ENCODE measurements at regions not wholly inside any gene's neighbourhood (a gene's known extent, or its start where the extent isn't known, plus 50 kb on each side); places are given as distances from the start of the nearest gene placed in this dataset.
"Not testable (repeated sequence)": the region's sequence is repeated elsewhere in the genome, so short reads cannot be mapped to it uniquely, and the experiment has no call there.

DNA sequence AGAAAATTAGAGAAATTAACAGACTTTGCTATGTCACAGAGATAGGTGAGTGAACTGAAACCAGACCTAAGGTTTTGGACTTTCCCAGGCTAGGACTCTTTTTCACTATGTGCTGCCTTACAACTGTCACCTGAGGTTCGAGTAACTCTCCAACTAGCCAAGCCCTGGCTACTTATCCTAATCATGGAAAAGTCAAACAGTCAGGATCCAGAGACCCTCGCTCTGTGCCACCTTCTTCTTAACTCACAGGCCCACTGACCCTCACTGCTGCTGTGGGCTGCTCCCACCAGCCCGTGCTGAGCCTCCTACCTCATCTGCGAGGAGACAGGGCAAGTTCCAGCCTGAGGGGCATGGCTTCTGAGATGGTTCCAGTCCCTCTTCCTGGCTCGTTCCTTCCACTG, 211.4 kb upstream of the KLF14 start:
- no peak for DNase-seq (ENCODE audit: low read depth, low spot score)

DNA sequence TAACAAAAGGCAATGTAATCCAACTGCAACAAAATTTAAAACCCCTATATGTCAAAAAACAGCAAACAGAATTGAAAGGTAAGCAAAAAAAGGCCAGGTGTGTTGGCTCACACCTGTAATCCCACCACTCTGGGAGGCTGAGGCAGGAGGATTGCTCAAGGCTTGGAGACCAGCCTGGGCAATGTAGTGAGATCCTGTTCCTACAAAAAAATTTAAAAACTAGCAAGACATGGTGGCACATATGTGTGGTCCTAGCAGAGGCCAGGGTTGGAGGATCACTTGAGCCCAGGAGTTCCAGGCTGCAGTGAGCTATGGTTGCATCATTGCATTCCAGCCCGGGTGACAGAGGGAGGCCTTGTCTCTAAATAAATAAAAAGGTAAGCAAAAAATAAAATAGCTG, 212.1 kb upstream of the KLF14 start:
- no peak for DNase-seq (ENCODE audit: low read depth, low spot score)

DNA sequence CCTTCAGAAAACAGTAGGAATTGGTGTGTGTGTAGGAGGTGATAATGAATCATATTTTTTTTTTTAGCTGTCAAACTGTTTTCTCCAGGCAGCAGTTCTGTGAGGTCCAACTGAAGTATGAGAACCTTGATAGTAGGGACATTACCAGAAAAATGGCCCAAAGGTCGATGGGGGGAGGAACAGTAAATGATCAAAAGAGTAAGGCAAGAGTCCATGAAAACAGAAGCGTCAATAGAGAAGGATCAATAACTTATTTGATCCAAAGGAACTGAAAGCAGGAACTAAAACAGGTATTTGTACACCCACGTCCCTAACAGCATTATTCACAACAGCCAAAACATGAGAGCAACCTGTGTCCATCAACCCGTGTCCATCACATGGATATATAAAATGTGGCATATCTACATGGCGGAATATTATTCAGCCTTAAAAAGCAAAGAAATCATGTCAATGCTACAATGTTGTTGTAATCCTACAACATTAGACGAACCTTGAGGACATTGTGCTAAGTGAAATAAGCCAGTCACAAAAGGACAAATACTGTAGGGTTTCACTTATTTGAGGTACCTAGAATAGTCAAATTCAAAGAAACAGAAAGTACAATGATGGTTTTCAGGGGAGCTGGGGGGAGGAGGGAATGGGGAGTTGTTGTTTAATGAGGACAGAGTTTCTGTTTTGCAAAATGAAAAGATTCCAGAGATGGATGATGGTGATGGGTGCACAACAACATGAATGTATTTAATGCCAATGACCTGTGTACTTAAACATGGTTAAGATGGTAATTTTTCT, 214.0 kb upstream of the KLF14 start:
- DNase-seq (ENCODE audit: low read depth, low spot score), result no peak

DNA sequence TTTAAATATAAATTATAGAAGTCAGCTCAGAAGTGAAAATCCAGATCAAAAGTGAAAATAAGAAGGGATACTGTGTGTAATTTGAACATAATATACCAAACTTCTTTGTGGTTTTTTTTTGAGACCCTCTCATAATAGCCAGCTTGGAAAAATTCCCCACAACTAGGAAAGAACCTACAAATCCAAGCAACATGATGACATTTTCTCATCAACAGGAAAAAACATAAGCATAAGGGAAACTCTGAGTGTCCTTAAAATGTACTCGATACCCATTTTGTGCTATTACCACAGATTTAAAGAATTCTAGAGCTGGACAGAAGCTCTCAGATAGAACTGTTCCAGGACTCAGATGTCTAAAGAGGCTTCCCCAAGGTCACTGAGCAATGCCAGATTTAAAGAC, 214.8 kb upstream of the KLF14 start:
- no peak for DNase-seq (ENCODE audit: low read depth, low spot score)

DNA sequence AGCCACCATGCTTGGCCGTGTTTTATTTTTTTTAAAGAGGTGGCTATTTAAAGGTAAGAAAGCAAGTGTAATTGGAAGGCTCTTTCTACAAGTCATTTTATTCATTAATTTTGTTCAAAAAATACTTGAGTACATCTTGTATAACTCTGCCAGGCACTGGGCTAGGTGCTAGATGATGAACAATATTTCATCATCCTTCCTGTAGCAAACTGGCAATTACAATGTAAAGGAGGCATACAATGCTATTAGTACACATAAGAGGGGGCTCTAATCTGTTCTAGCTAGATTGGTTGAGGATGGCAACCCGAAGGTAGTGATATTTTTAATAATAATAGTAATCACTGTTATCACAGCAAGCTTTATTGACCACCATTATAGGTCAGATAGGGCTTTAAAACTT, 215.5 kb upstream of the KLF14 start:
- DNase-seq (ENCODE audit: low read depth, low spot score), result no peak

DNA sequence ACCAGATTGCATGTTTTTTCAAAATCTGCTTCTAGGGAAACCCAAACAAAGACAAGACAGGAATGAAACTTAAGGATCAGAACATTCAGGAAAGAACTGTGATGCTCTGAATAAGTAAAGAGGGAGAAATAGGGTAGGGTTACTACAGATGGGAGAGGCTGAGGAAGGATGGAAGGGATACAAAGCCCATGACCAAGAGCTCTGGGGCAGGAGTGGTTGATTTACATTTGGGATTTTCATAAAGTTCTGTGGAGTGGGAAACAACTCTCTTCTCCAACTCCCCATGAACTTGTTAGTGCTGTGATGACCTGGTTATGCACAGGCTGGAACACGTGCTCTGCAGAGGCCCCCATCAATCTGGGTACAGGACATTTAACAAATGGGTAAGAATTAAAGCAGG, 216.0 kb upstream of the KLF14 start:
- DNase-seq (ENCODE audit: low read depth, low spot score), result no peak

DNA sequence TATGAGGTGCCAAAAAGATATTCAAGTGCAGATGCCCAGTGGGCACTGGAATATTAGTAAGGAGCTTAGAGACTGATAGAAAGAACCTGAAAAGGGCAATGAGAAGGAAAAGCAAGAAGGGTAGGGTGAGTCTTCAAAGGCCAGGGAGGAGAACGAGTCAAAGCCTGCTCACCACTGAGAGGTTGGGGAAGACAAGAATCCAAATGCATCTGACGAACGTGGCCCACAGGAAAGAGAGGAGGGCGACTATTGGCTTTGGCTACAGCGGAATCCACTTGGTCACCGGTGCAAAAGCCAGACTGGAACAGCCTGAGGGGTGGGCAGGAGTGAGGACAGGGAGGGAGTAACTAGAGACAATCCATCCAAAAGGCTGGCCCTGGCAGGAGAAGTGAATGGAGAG, 216.7 kb upstream of the KLF14 start:
- no peak for DNase-seq (ENCODE audit: low read depth, low spot score)

DNA sequence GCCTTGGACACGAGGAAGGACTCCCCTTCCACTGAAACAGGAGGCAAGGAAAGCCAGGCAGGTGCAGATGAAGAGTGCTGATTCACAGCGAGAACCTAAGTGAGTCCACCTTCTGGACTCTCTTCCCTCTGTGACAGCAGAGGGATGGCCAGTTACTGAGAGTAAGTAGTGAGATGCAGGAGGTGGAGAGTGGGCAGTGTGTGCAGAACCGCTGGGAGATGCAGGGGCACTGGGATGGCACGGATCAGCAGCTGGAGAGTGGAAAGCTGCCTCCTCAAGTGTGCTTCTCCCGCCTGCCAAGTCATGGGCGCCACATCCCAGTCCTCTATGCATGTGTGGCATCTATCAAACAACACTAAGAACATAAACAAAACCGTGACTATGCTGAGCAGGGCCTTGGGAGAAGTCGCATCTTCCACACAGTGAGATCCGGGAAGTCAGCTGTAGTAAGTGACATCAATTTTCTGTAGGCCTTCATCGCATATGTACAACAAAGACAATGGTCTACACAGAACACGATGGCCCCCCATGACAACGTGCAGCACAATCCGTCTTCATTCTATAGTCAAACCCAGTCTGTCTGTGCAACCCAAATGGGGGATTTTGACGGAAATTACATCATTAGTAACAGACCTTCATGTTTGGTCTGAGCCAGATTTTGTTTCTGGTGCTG, 217.4 kb upstream of the KLF14 start:
- DNase-seq (ENCODE audit: low read depth, low spot score), result no peak

DNA sequence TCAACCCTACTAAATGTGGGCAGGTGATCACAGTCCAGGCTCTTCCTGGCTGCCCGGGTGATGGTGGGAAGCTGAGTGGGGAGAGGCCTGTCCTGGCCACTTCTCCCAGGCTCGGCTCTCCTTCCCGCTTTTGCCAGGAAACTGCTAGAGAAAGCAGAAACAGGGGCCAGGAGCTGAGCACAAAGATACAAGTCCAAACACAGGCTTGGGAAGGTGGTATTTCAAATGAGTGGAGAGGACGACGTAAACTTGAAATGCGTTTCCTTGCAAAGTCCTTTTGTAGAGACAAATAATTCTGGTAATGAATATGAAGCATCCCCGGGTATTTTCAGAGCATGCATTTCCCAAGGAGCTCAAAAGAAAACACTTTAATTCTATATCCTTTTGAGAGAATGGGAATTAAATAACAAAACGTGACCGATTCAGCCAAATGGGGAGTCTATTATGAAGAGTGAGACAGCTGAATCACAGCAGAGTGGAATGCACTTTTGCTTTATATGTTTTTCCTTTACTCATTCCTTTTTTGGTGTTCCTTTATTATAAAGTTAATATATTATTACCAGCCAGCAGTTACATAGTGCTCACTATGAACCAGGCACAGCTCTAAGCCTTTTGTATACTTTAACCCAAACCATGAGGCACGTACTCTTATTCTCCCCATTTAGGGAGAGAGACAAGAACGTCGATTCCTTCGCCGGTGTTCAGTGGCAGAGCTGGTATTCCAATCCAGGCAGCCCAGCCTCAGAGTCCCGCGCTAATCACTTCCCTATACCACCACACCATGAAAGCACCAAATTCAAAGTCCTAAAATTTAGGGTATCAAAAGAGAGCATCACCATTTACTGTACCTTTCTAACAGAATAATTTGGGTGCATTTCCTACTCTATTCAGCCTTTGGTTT, 218.2 kb upstream of the KLF14 start:
- no peak for DNase-seq (ENCODE audit: low read depth, low spot score)

DNA sequence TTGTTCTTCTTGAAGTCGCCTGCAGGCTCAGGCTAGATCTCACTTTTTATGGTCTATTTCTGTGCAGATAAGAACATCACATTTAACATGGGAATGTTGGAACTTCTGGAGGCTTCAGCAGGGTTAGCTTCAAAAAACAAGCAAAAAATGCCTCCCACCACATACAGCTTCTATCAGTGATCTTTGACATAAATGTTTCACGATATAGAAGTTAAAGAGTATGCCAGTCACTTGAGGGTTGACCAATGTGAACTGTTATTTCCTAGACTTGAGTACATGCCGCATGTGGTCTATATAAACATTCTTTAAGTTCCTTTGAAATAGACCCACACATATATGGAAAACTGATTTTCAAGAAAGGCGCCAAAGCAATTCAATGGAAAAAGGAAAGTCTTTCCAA, 219.2 kb upstream of the KLF14 start:
- no peak for DNase-seq (ENCODE audit: low read depth, low spot score)

DNA sequence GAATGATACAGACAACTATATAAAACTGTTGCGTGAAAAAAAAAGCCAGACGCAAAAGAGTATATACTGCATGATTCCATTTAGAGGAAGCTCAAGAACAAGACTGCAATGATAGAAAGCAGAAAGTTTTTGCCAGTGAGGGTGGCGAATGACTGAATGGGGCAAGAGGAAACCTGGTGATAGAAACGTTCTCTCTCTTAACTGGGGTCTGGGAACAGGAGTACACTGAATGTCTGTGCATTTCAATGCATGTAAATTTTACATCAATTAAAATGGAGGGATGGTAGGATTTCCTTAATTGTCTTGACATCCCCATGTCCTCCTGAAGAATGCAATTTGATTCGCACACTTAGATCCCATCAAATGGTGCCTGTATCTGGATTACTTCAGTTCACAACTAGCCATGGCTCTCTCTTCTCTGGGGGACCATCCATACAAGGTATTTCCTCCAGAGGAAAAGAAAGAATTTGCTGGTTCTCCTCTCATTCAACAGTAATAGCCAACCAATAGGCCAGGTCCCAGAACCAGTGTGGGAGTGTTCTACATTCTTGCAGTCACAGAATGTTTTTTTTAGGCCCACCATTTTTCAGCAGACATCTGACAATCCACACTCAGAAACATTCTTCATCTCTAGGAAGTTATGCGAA, 221.0 kb upstream of the KLF14 start:
- DNase-seq (ENCODE audit: low read depth, low spot score), result no peak

DNA sequence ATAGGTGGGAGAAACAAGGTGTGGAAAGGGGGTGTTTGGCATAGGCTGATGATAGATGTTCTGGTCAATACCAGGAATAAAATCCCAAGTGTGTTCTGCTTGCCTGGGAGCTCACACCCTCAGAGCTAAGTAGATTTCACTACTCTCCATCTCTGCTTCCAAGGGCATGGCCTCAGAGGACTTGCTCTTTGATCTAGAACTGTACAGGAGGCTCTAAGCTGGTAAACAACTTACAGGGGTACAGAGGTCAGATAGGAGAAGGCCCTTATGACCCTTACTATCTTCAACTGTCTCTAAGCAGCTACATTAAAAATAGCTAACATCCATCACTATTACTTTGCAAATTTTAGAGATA, 221.5 kb upstream of the KLF14 start:
- DNase-seq (ENCODE audit: low read depth, low spot score), result no peak

DNA sequence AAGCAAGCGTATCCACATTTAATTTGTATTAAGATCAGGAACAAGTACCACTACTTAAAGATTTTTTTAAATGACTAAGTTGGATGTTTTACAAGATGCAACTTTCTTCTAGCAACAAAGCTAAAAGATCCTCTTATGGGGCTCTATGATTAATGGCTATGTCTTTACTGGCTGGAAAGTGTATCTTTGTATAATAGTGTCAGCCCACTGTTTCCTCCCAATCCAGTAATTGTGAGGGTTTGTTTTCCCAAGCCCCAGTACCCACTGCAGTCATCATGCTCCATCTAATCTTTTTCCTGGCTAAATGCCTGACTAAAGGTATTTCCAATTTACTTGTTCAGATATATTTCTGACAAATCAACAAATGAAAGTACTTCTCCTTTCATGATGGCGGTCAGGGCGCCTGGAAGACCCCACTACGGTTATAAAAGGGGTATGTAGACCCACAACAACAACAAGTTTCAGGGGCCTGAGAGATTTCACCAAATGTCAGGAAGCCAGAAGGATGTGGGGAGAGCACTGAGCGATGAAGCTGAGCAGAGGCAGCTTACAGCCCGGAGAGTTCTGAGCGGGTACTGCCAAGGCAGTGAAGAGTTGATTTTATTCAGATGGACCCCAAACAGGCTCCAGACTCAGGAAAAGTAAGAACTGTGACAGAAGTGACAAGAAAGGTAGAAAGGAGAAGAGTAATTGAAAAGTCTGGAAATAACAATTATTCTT, 222.6 kb upstream of the KLF14 start:
- no peak for DNase-seq (ENCODE audit: low read depth, low spot score)

DNA sequence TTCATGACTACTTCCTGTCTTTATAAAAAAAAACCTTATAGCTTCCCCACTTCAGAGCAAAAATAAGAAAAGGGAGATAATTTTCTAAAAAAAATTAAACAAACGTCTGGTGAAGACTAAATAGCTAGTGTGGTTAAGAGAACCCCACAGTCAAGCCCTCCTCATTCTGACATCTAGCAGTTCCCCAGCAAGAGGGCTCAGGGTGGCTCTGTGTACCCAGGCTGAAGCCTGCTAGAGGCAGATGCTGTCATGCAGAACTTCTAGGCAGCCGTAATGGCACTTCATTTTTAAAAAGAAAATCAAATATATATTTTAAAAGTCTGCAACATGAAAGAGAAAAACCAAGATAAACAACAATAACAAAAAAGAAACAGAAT, 223.1 kb upstream of the KLF14 start:
- DNase-seq (ENCODE audit: low read depth, low spot score), result no peak

DNA sequence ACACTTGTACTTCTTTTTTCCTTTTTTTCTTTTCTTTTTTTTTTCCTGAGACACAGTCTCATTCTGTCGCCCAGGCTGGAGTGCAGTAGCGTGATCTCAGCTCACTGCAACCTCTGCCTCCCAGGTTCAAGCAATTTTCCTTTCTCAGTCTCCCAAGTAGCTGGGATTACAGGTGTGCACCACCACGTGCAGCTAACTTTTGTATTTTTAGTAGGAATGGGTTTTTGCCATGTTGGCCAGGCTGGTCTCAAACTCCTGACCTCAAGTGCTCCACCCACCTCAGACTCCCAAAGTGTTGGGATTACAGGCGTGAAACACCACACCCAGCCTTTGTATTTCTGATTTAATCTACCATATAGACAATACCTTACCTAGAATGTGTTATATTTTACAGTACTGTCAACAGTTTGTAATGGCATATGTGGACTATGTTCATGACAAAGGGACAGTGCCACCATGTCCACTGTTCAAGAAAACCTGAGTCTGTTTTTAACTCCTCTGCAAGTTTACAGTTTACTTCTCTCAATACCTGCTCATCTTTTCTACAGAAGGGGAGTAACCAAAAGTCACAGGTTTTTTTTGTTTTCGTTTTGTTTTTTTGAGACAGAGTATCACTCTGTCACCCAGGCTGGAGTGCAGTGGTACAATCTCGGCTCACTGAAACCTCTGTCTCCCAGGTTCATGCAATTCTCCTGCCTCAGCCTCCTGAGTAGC, 223.9 kb upstream of the KLF14 start:
- not testable (repeated sequence) for DNase-seq (ENCODE audit: low read depth, low spot score)

DNA sequence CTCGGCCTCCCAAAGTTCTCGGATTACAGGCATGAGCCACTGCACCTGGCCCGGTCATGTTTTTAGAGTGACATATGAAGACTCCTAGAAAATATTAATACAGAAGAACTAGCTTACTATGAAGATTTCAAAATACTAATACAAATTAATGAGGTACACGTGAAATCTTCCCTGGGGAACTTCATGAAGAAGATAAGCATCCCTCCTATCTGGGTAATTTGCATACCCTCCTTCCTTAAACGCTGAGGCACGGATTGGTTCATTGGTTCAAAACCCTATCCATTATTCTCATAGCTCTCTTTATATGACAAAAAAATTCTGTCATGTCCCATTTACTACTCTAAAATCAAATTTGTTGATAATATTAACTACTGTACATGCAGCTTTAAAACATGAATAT, 224.8 kb upstream of the KLF14 start:
- no peak for DNase-seq (ENCODE audit: low read depth, low spot score)

DNA sequence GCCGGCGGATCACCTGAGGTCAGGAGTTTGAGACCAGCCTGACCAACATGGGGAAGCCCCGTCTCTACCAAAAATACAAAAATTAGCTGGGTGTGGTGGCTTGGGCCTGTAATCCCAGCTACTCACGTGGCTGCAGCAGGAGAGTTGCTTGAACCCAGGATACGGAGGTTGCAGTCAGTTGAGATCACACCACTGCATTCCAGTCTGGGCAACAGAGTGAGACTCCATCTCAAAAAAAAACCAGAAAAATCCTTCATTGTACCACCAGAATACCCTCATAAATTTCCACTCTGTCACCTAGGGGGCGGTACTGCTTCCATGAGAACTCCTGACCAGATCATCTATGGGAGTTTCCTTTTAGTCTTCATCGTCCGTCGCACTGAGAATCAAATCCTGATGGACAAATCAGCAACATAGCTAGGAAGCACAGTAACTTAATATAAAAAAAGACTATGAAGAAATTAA, 225.8 kb upstream of the KLF14 start:
- DNase-seq (ENCODE audit: low read depth, low spot score), result no peak

DNA sequence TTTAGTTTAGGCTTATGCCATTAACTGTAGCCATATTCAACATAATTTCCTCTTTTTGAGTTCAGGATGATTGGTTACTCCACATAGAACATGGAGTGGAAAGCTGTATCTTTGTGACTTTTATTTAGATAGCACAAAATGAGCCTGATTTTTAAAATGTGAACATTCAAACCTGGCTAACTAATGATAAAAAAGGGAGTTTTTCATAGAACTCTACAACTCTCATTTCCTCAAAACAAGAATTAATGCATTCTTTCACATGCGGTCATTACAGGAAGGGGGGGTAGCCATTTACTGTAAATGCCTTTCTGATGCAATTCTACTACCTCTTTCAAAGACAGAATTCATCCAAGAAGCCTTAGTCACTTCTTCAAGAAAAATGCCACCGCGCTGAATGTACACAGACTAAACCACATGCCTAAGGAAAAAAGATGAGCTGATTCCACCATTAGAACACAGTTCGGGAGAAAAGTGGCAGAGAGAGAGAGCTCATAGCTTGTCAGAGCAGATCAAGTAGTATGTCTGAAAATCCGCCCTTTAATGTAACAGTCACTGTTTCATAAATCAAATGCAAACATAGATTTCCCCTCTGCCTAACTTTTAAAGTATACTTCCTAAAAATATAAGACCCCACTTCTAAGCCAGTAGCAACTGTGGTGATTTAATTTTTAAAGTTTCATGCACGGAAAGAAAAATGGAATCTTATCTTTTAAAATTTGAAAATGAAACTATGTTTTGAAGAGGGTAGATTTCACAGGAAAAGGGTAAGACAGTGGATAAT, 226.4 kb upstream of the KLF14 start:
- DNase-seq (ENCODE audit: low read depth, low spot score), result peak; percentile 40

DNA sequence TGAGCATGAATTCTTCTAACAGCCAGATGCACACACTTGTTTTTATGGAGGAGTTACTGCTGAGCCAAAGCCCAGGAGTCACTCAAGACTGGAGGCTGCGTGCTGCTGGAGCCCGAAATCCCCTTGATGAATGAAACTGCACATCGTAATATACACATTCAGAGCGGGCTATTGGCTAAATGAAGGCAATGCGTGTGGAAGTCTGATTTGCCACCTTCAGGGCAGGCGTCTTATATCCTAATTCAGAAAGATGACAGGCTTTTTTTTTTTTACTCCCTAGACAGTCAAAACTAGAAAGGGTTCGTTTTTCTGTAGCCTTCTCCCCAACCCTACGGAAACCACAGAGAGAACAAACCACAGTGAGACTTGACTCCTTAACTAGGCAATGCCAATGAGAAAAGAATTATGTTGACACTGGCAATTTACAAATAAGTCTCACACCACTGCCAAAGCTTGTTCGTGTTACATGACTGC, 227.2 kb upstream of the KLF14 start:
- DNase-seq (ENCODE audit: low read depth, low spot score), result no peak

DNA sequence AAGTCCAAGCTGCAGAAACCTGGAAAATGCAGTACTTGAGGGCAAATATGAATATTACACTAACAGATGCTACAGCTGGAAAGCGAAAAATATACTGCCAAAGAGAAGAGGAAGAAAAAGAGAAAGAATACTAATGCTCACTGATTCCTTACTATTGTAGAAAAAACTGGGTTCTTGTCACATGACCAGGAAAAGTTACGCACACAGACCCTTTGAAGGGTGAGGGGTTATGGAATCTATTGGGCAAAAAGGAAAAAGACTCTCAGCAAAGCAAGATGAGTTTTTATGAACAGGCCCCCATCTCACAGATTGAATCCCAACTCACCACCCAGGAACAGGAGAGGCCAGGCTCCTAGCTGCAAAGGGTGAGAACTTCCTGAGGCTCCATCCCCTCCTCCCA, 228.1 kb upstream of the KLF14 start:
- no peak for DNase-seq (ENCODE audit: low read depth, low spot score)

Measured in brain pericyte (primary cell).